ENCODE measurements at regions not wholly inside any gene's neighbourhood (a gene's known extent, or its start where the extent isn't known, plus 50 kb on each side); places are given as distances from the start of the nearest gene placed in this dataset. TPM values are rescaled to one million over a fixed set of nuclear protein-coding genes. Genes with fewer than 3 reads are reported as not detected.

GRCh38 chr9:116102596-116102995 is 51.0 kb upstream of the PAPPA start:
- H3K4me3 ChIP-seq (ENCODE audit: low read depth in 1 of 3, low read length in 3 of 3): no peak overlapping the region
- DNase-seq (ENCODE audit: low spot score): no peak
- no peak for TF ChIP-seq MAX (IDR thresholded peaks at IDR 0.05)
- no peak for TF ChIP-seq REST (IDR thresholded peaks at IDR 0.05)
- TF ChIP-seq YY1 (IDR thresholded peaks at IDR 0.05): no peak
- no peak for TF ChIP-seq ZBTB33 (IDR thresholded peaks at IDR 0.05)
- no peak for TF ChIP-seq FOXA2 (IDR thresholded peaks at IDR 0.05)
- TF ChIP-seq CTCF (IDR thresholded peaks at IDR 0.05; ENCODE audit: low read depth, low read length, missing input control): no peak
- TF ChIP-seq NR2F2 (IDR thresholded peaks at IDR 0.05): no peak
- TF ChIP-seq HNF4G (IDR thresholded peaks at IDR 0.05): no peak
- TF ChIP-seq EGR1 (IDR thresholded peaks at IDR 0.05; ENCODE audit: low read depth in 2 of 2): no peak
- no peak for TF ChIP-seq GABPA (IDR thresholded peaks at IDR 0.05 in 1 of 2, conservative IDR thresholded peaks at IDR 0.05 in 1 of 2)
- no peak for TF ChIP-seq JUND (IDR thresholded peaks at IDR 0.05)
- H3K27ac ChIP-seq (ENCODE audit: low read depth in 1 of 2, low read length in 2 of 2): no peak overlapping the region
- H3K27me3 ChIP-seq (ENCODE audit: control insufficient read depth in 4 of 4, insufficient read depth in 4 of 4, low read length in 3 of 4): peaks cover 0 to 5% (median 0%) of the 10 kb centered on the region in 4 donors
- no peak overlapping the region for H3K9ac ChIP-seq (ENCODE audit: low read depth in 1 of 2, low read length in 2 of 2)
- no peaks in the 10 kb centered on the region for H3K4me1 ChIP-seq (ENCODE audit: control insufficient read depth in 4 of 4, insufficient read depth in 4 of 4, low read length in 3 of 4)
- H3K9me3 ChIP-seq (ENCODE audit: control insufficient read depth in 4 of 4, low read length in 3 of 4): peaks cover 0 to 3% (median 0%) of the 10 kb centered on the region in 4 donors
- 78% methylated on average over 6 of the region's 6 CpGs for WGBS
- no peaks in the 10 kb centered on the region for H3K36me3 ChIP-seq (ENCODE audit: control insufficient read depth in 4 of 4, insufficient read depth in 3 of 4, low read depth in 1 of 4, low read length in 3 of 4)

Small RNA genes in the stretch of these regions (small RNA-seq; reads per million reads assigned to genes)
- not detected for gene RF00004

All from liver (tissue), 9 donors.